HEK293 (cell line): ENCODE measurements at regions not wholly inside any gene's neighbourhood (a gene's known extent, or its start where the extent isn't known, plus 50 kb on each side); places are given as distances from the start of the nearest gene placed in this dataset.

Experiments used
- CTCF ChIA-PET: fragments of 350-600 bp; formaldehyde crosslinking; extraction: SDS; loops from one replicate; lab custom pipeline; 2021; ENCODE audit warnings: antibody characterized with exemption; lab: Yijun Ruan, JAX
- POLR2A ChIA-PET: fragments of 300-600 bp; formaldehyde crosslinking; extraction: SDS; loops from one replicate; lab custom pipeline; 2020; ENCODE audit warnings: antibody characterized with exemption, inconsistent platforms; lab: Yijun Ruan, JAX
- H3K27ac ChIP-seq: fragments of 200-500 bp; sonication (Bioruptor generic); 2 replicates; pipeline ENCODE4 v1.5.1; 2014; ENCODE audit warnings: low read depth, low read length, control low read depth, inconsistent platforms; ENCODE audit errors: extremely low read depth
- H3K36me3 ChIP-seq, 2 experiments: fragments of 200-500 bp in 1 of 2; sonication (Bioruptor generic) in 1 of 2; 1 replicate in 1 of 2; 2 replicates in 1 of 2; pipeline ENCODE4 v1.5.1; 2014 to 2017; ENCODE audit warnings: inconsistent platforms in 2 of 2, low read length in 2 of 2; ENCODE audit not compliant: control insufficient read depth in 2 of 2, insufficient read depth in 1 of 2
- H3K4me1 ChIP-seq: fragments of 200-500 bp; sonication (Bioruptor generic); 2 replicates; pipeline ENCODE4 v1.5.1; 2014; ENCODE audit warnings: mild to moderate bottlenecking, low read length, inconsistent platforms; ENCODE audit not compliant: control insufficient read depth, insufficient read depth
- H3K4me3 ChIP-seq: 2 replicates; pipeline ENCODE4 v1.5.1; 2011; ENCODE audit warnings: low read depth, mild to moderate bottlenecking, control low read depth, low read length, moderate library complexity
- H3K9me3 ChIP-seq: fragments of 200-500 bp; sonication (Bioruptor generic); 2 replicates; pipeline ENCODE4 v1.5.1; 2014; ENCODE audit warnings: low read depth, low read length, inconsistent platforms; ENCODE audit not compliant: control insufficient read depth, insufficient read depth
- KLF16 ChIP-seq: fragments of 450-650 bp; formaldehyde crosslinking; IDR thresholded peaks from 2 replicates; pipeline ENCODE4 v1.5.1; 2017; ENCODE audit warnings: missing biosample characterization, missing genetic modification characterization
- REST ChIP-seq: fragments of 450-650 bp; formaldehyde crosslinking; IDR thresholded peaks from 2 replicates; pipeline ENCODE4 v1.5.1; 2016; ENCODE audit warnings: missing biosample characterization, missing genetic modification characterization
- SCRT1 ChIP-seq: fragments of 450-650 bp; formaldehyde crosslinking; IDR thresholded peaks from 2 replicates; pipeline ENCODE4 v1.5.1; 2016; ENCODE audit warnings: missing biosample characterization, missing genetic modification characterization, borderline replicate concordance
- TRIM28 ChIP-seq: IDR thresholded peaks from 2 replicates; pipeline ENCODE4 v1.6.1; 2011; ENCODE audit warnings: low read length, control low read depth, borderline replicate concordance
- ZBTB7A ChIP-seq: fragments of 450-650 bp; formaldehyde crosslinking; IDR thresholded peaks from 2 replicates; pipeline ENCODE4 v1.5.1; 2016; ENCODE audit warnings: low read depth, missing biosample characterization, missing genetic modification characterization
- ZNF10 ChIP-seq: fragments of 450-650 bp; formaldehyde crosslinking; IDR thresholded peaks from 2 replicates; pipeline ENCODE4 v1.5.1; 2017; ENCODE audit warnings: missing biosample characterization, missing genetic modification characterization
- ZNF112 ChIP-seq: fragments of 450-650 bp; formaldehyde crosslinking; IDR thresholded peaks from 2 replicates; pipeline ENCODE4 v1.5.0; 2017; ENCODE audit warnings: missing biosample characterization, missing genetic modification characterization
- ZNF132 ChIP-seq: fragments of 450-650 bp; formaldehyde crosslinking; IDR thresholded peaks from 2 replicates; pipeline ENCODE4 v1.5.1; 2017; ENCODE audit warnings: missing biosample characterization, missing genetic modification characterization, borderline replicate concordance
- ZNF239 ChIP-seq: fragments of 450-650 bp; formaldehyde crosslinking; IDR thresholded peaks from 2 replicates; pipeline ENCODE4 v1.5.1; 2016; ENCODE audit warnings: missing biosample characterization, missing genetic modification characterization
- ZNF350 ChIP-seq: fragments of 450-650 bp; formaldehyde crosslinking; IDR thresholded peaks from 2 replicates; pipeline ENCODE4 v1.5.0; 2017; ENCODE audit warnings: missing biosample characterization, mild to moderate bottlenecking, missing genetic modification characterization
- ZNF423 ChIP-seq: fragments of 450-650 bp; formaldehyde crosslinking; IDR thresholded peaks from 2 replicates; pipeline ENCODE4 v1.5.1; 2016; ENCODE audit warnings: missing biosample characterization, missing genetic modification characterization
- ZNF473 ChIP-seq: fragments of 450-650 bp; formaldehyde crosslinking; IDR thresholded peaks from 2 replicates; pipeline ENCODE4 v1.5.1; 2017; ENCODE audit warnings: missing biosample characterization, missing genetic modification characterization
- ZNF626 ChIP-seq: fragments of 450-650 bp; sonication (Bioruptor Pico); formaldehyde crosslinking; IDR thresholded peaks from 2 replicates; pipeline ENCODE4 v1.5.1; 2018; ENCODE audit warnings: missing biosample characterization, missing genetic modification characterization, inconsistent platforms
- ZNF843 ChIP-seq: fragments of 450-650 bp; formaldehyde crosslinking; IDR thresholded peaks from 2 replicates; pipeline ENCODE4 v1.5.1; 2016; ENCODE audit warnings: missing biosample characterization, missing genetic modification characterization
- TF ChIP-seq, protein P1 (sequence below): fragments of 450-650 bp; IDR thresholded peaks from 2 replicates; pipeline ENCODE4 v1.5.1; 2018; ENCODE audit warnings: missing biosample characterization, mild to moderate bottlenecking, missing genetic modification characterization
- TF ChIP-seq, protein P2 (sequence below): fragments of 450-650 bp; formaldehyde crosslinking; IDR thresholded peaks from 2 replicates; pipeline ENCODE4 v1.5.1; 2016; ENCODE audit warnings: missing biosample characterization, missing genetic modification characterization

GRCh38 chr10:118395947-118396346 lies 53.8 kb upstream of the FAM204A start:
- Histone ChIP-seq H3K9me3 (no peaks in the 10 kb centered on the region), H3K36me3 (no peaks in the 10 kb centered on the region), H3K4me3 (no peak overlapping the region), H3K4me1 (peaks cover 6% of the 10 kb centered on the region), H3K27ac (no peak overlapping the region)
- ChIA-PET POLR2A (no interaction called here), CTCF (no interaction called here)
- TF ChIP-seq TRIM28 (no peak), ZNF423 (no peak), ZNF10 (tag by site-specific recombination) (no peak), ZBTB7A (no peak)
- TF ChIP-seq, protein P1, sequence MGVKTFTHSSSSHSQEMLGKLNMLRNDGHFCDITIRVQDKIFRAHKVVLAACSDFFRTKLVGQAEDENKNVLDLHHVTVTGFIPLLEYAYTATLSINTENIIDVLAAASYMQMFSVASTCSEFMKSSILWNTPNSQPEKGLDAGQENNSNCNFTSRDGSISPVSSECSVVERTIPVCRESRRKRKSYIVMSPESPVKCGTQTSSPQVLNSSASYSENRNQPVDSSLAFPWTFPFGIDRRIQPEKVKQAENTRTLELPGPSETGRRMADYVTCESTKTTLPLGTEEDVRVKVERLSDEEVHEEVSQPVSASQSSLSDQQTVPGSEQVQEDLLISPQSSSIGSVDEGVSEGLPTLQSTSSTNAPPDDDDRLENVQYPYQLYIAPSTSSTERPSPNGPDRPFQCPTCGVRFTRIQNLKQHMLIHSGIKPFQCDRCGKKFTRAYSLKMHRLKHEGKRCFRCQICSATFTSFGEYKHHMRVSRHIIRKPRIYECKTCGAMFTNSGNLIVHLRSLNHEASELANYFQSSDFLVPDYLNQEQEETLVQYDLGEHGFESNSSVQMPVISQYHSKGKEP (tag by site-specific recombination), result no peak

DNA sequence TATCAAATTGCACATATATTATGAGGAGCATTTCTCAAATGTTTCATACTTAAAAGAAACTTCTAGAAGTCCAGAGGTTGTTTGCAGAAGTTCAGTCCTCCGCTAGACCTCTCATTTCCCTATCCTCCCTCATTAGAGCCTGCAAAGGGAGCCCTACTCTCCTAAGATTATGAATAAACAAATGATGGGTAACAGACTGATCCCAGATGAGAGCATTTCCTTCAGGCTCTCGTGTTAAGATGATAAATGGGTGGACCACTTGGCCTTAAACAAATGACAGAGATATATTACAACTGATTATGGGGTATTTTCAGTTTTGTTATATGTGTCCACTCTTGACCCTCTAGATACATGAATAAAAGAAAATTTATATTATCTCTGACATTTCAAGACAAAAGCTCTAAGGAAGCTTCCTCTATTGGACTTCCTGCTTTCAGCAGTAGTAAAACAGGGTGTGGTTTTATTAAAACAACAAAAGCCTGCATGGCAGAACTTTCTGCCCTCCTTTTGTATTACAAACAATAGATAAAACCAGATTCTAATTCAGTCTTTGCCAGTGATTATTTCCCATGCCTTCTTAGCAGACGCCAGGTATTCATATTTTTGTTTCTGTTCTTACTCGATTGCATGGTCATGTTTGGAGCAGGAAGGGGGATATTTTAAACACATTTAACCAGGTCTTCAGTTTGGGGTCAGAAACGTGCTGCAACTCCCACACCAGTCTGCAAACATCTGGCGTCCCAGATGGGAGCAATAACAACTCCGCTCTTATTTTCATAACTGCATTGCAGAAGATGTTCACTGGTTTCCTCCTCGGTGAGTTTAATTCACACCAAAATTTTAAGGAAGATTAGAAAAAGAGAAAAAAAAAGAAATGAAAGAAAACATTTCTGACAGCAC lies 52.4 kb upstream of the FAM204A start:
- ChIA-PET POLR2A (no interaction called here), CTCF (no interaction called here)
- Histone ChIP-seq H3K9me3 (no peaks in the 10 kb centered on the region), H3K36me3 (no peaks in the 10 kb centered on the region), H3K27ac (no peak overlapping the region), H3K4me1 (peaks cover 6% of the 10 kb centered on the region), H3K4me3 (no peak overlapping the region)
- no peak for TF ChIP-seq ZNF350 (tag by site-specific recombination)
- no peak for TF ChIP-seq KLF16 (tag by site-specific recombination)
- TF ChIP-seq ZNF132 (tag by site-specific recombination), result no peak
- no peak for TF ChIP-seq SCRT1
- TF ChIP-seq, protein P2, sequence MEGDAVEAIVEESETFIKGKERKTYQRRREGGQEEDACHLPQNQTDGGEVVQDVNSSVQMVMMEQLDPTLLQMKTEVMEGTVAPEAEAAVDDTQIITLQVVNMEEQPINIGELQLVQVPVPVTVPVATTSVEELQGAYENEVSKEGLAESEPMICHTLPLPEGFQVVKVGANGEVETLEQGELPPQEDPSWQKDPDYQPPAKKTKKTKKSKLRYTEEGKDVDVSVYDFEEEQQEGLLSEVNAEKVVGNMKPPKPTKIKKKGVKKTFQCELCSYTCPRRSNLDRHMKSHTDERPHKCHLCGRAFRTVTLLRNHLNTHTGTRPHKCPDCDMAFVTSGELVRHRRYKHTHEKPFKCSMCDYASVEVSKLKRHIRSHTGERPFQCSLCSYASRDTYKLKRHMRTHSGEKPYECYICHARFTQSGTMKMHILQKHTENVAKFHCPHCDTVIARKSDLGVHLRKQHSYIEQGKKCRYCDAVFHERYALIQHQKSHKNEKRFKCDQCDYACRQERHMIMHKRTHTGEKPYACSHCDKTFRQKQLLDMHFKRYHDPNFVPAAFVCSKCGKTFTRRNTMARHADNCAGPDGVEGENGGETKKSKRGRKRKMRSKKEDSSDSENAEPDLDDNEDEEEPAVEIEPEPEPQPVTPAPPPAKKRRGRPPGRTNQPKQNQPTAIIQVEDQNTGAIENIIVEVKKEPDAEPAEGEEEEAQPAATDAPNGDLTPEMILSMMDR (tag by site-specific recombination), result no peak

DNA sequence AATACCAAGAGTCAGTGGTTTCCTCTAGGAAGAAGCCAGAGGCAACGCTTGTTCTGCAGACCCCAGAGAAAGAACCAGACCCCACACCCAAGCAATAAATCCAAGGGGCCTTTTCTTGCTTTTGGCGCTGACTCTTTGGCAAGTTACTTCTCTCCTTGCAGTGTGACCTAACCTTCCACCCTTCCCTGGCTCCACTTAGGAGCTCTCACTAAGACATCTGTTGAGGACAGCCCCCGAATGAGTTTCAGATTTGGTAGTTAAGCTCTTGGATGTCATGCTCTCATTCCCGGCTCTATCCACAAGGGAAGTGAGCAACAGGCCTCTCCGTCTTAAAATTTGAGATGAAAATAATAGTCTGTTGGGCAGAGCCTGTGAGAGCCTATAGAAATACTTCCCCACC lies 50.6 kb upstream of the FAM204A start:
- H3K36me3 ChIP-seq, result no peaks in the 10 kb centered on the region
- TF ChIP-seq REST (tag by site-specific recombination) (no peak), ZNF239 (no peak), ZNF626 (tag by site-specific recombination) (no peak), ZNF843 (tag by site-specific recombination) (no peak), ZNF473 (tag by site-specific recombination) (no peak), ZNF112 (tag by site-specific recombination) (no peak), KLF16 (tag by site-specific recombination) (no peak)
- H3K4me1 ChIP-seq, result peaks cover 6% of the 10 kb centered on the region
- ChIA-PET POLR2A (no interaction called here), CTCF (no interaction called here)
- H3K9me3 ChIP-seq, result no peaks in the 10 kb centered on the region
- H3K4me3 ChIP-seq, result no peak overlapping the region
- no peak overlapping the region for H3K27ac ChIP-seq
